ENCODE measurements at regions not wholly inside any gene's neighbourhood (a gene's known extent, or its start where the extent isn't known, plus 50 kb on each side); places are given as distances from the start of the nearest gene placed in this dataset.

- no peak for DNase-seq (ENCODE audit: low spot score)
Observed at GRCh38 chr6:167755461-167755860, 71.2 kb upstream of the AFDN start.

GRCh38 chr6:167756597-167756996 lies 70.1 kb upstream of the AFDN start:
- DNase-seq (ENCODE audit: low spot score) = no peak

GRCh38 chr6:167757249-167757648 lies 69.5 kb upstream of the AFDN start:
- DNase-seq (ENCODE audit: low spot score) = no peak

- no peak for DNase-seq (ENCODE audit: low spot score)
Observed at GRCh38 chr6:167757821-167758220, 68.9 kb upstream of the AFDN start.

GRCh38 chr6:167758309-167759023 lies 68.2 kb upstream of the AFDN start:
- DNase-seq (ENCODE audit: low spot score) = no peak

GRCh38 chr6:167759206-167759605 lies 67.5 kb upstream of the AFDN start:
- no peak for DNase-seq (ENCODE audit: low spot score)

- DNase-seq (ENCODE audit: low spot score) = no peak
Observed at GRCh38 chr6:167759912-167760311, 66.8 kb upstream of the AFDN start.

- peak; percentile 74 for DNase-seq (ENCODE audit: low spot score)
Observed at GRCh38 chr6:167760979-167761793, 65.5 kb upstream of the AFDN start.

GRCh38 chr6:167761794-167762258 lies 64.9 kb upstream of the AFDN start:
- DNase-seq (ENCODE audit: low spot score) = no peak

GRCh38 chr6:167762259-167762962 lies 64.3 kb upstream of the AFDN start:
- DNase-seq (ENCODE audit: low spot score) = peak; percentile 87

GRCh38 chr6:167763056-167763944 lies 63.4 kb upstream of the AFDN start:
- DNase-seq (ENCODE audit: low spot score) = no peak

- no peak for DNase-seq (ENCODE audit: low spot score)
Observed at GRCh38 chr6:167764215-167764614, 62.5 kb upstream of the AFDN start.

- no peak for DNase-seq (ENCODE audit: low spot score)
Observed at GRCh38 chr6:167764713-167765479, 61.8 kb upstream of the AFDN start.

GRCh38 chr6:167766986-167767714 lies 59.6 kb upstream of the AFDN start:
- no peak for DNase-seq (ENCODE audit: low spot score)

GRCh38 chr6:167767715-167768107 lies 59.0 kb upstream of the AFDN start:
- DNase-seq (ENCODE audit: low spot score) = no peak

- DNase-seq (ENCODE audit: low spot score) = no peak
Observed at GRCh38 chr6:167768471-167769215, 58.1 kb upstream of the AFDN start.

GRCh38 chr6:167769408-167770190 lies 57.1 kb upstream of the AFDN start:
- no peak for DNase-seq (ENCODE audit: low spot score)

- no peak for DNase-seq (ENCODE audit: low spot score)
Observed at GRCh38 chr6:167770291-167770955, 56.3 kb upstream of the AFDN start.
